GM19238 (cell line): ENCODE measurements at regions not wholly inside any gene's neighbourhood (a gene's known extent, or its start where the extent isn't known, plus 50 kb on each side); places are given as distances from the start of the nearest gene placed in this dataset.

Experiments used
- DNase-seq: peaks from one replicate; pipeline ENCODE4 v3.0.0; 2011; ENCODE audit warnings: low spot score; ENCODE audit not compliant: insufficient read length

- no peak for DNase-seq
These were observed 205.6 kb upstream of the S100G start for GRCh38 chrX:16444353-16444752.

GRCh38 chrX:16445166-16445752 lies 204.7 kb upstream of the S100G start:
- DNase-seq = peak; percentile 17

GRCh38 chrX:16451334-16451733 lies 198.6 kb upstream of the S100G start:
- no peak for DNase-seq

GRCh38 chrX:16454926-16455325 lies 195.0 kb upstream of the S100G start:
- no peak for DNase-seq

GRCh38 chrX:16457239-16457638 lies 192.7 kb upstream of the S100G start:
- no peak for DNase-seq

- no peak for DNase-seq
These were observed 191.8 kb upstream of the S100G start for GRCh38 chrX:16458208-16458607.

- DNase-seq = no peak
These were observed 190.9 kb upstream of the S100G start for GRCh38 chrX:16459008-16459407.

GRCh38 chrX:16461968-16462367 lies 188.0 kb upstream of the S100G start:
- DNase-seq = no peak

GRCh38 chrX:16462912-16463311 lies 187.0 kb upstream of the S100G start:
- DNase-seq = no peak

GRCh38 chrX:16464369-16464768 lies 185.6 kb upstream of the S100G start:
- no peak for DNase-seq

- DNase-seq = no peak
These were observed 184.7 kb upstream of the S100G start for GRCh38 chrX:16465081-16465876.

- DNase-seq = no peak
These were observed 183.1 kb upstream of the S100G start for GRCh38 chrX:16466640-16467432.

GRCh38 chrX:16469870-16470269 lies 180.1 kb upstream of the S100G start:
- DNase-seq = no peak

- no peak for DNase-seq
These were observed 177.6 kb upstream of the S100G start for GRCh38 chrX:16472345-16472744.

GRCh38 chrX:16474511-16474910 lies 175.4 kb upstream of the S100G start:
- no peak for DNase-seq

- no peak for DNase-seq
These were observed 173.9 kb upstream of the S100G start for GRCh38 chrX:16476009-16476408.

- no peak for DNase-seq
These were observed 173.3 kb upstream of the S100G start for GRCh38 chrX:16476692-16477091.

GRCh38 chrX:16479206-16479869 lies 170.6 kb upstream of the S100G start:
- no peak for DNase-seq

- DNase-seq = no peak
These were observed 169.9 kb upstream of the S100G start for GRCh38 chrX:16480049-16480448.

GRCh38 chrX:16484338-16484737 lies 165.6 kb upstream of the S100G start:
- no peak for DNase-seq

- no peak for DNase-seq
These were observed 162.2 kb upstream of the S100G start for GRCh38 chrX:16487620-16488385.
